GM12864 (cell line): ENCODE measurements at regions not wholly inside any gene's neighbourhood (a gene's known extent, or its start where the extent isn't known, plus 50 kb on each side); places are given as distances from the start of the nearest gene placed in this dataset.
"Not testable (repeated sequence)": the region's sequence is repeated elsewhere in the genome, so short reads cannot be mapped to it uniquely, and the experiment has no call there.

Experiments
- DNase-seq: peaks from one replicate; pipeline ENCODE4 v3.0.0-alpha.2; 2011; ENCODE audit warnings: low read depth
- H3K4me3 ChIP-seq: 2 replicates; pipeline ENCODE4 v1.5.1; 2011; ENCODE audit warnings: mild to moderate bottlenecking, low read depth, low read length, control low read depth
- CTCF ChIP-seq: IDR thresholded peaks from 2 replicates; pipeline ENCODE4 v1.5.1; 2011; ENCODE audit warnings: low read depth, mild to moderate bottlenecking, moderate library complexity, low read length, control low read depth, inconsistent platforms; ENCODE audit errors: missing control alignments

- H3K4me3 ChIP-seq: no peak overlapping the region
- no peak for DNase-seq
- TF ChIP-seq CTCF: no peak
Observed at GRCh38 chr13:90492872-90493271, 854.6 kb upstream of the MIR17HG start.

- no peak overlapping the region for H3K4me3 ChIP-seq
- no peak for DNase-seq
- no peak for TF ChIP-seq CTCF
Observed at GRCh38 chr13:90493667-90494066, 853.8 kb upstream of the MIR17HG start.

- not testable (repeated sequence) for H3K4me3 ChIP-seq, DNase-seq
Observed at GRCh38 chr13:90494849-90495248, 852.6 kb upstream of the MIR17HG start.

GRCh38 chr13:90498096-90498495, 849.4 kb upstream of the MIR17HG start:
- no peak for TF ChIP-seq CTCF

GRCh38 chr13:90498816-90499215, 848.7 kb upstream of the MIR17HG start:
- no peak for TF ChIP-seq CTCF
- DNase-seq: no peak

More at GRCh38 chr13:90498096-90498495, 849.4 kb upstream of the MIR17HG start:
- H3K4me3 ChIP-seq: no peak overlapping the region
- DNase-seq: no peak

GRCh38 chr13:90500569-90500968, 846.9 kb upstream of the MIR17HG start:
- DNase-seq: no peak
- TF ChIP-seq CTCF: no peak
- H3K4me3 ChIP-seq: no peak overlapping the region

More at GRCh38 chr13:90498816-90499215, 848.7 kb upstream of the MIR17HG start:
- H3K4me3 ChIP-seq: no peak overlapping the region

- no peak for TF ChIP-seq CTCF
- no peak overlapping the region for H3K4me3 ChIP-seq
- no peak for DNase-seq
Observed at GRCh38 chr13:90502153-90502552, 845.3 kb upstream of the MIR17HG start.

- H3K4me3 ChIP-seq: no peak overlapping the region
- TF ChIP-seq CTCF: no peak
- no peak for DNase-seq
Observed at GRCh38 chr13:90502762-90503161, 844.7 kb upstream of the MIR17HG start.
